ENCODE measurements at regions not wholly inside any gene's neighbourhood (a gene's known extent, or its start where the extent isn't known, plus 50 kb on each side); places are given as distances from the start of the nearest gene placed in this dataset.

DNA sequence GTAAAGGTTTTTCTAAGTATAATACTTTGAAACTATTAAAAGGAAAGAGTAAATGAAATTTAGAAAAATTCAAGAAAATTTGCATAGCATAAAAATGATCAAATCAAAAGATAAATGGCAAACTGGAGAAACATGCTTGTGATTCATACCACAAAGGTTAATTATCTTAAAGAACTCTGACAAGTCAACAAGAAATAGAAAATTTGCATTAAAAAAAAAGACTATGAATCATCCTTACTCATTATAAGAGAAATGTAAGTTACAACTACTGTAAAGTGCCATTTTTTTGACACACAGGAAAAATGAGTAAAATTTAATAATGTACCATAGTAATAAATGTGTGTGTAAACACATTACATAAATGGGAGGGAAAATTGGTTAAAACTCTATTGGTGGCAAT, 624.4 kb upstream of the C9orf72 start:
- H3K4me1 ChIP-seq (ENCODE audit: control insufficient read depth, insufficient read depth, low read length) = no peaks in the 10 kb centered on the region
- H3K4me3 Mint-ChIP-seq = no peak overlapping the region
- H3K36me3 Mint-ChIP-seq (ENCODE audit: low read depth) = no peaks in the 10 kb centered on the region
- no peak overlapping the region for H3K27ac ChIP-seq (ENCODE audit: low read depth, low read length)
- H3K9me3 ChIP-seq (ENCODE audit: control insufficient read depth, low read length) = no peaks in the 10 kb centered on the region
- no peaks in the 10 kb centered on the region for H3K9me3 Mint-ChIP-seq
- H3K27ac Mint-ChIP-seq = no peak overlapping the region
- no peaks in the 10 kb centered on the region for H3K4me1 Mint-ChIP-seq
- no peaks in the 10 kb centered on the region for H3K27me3 ChIP-seq (ENCODE audit: control insufficient read depth, insufficient read depth, low read length, poor library complexity, severe bottlenecking)
- TF ChIP-seq, protein P1, sequence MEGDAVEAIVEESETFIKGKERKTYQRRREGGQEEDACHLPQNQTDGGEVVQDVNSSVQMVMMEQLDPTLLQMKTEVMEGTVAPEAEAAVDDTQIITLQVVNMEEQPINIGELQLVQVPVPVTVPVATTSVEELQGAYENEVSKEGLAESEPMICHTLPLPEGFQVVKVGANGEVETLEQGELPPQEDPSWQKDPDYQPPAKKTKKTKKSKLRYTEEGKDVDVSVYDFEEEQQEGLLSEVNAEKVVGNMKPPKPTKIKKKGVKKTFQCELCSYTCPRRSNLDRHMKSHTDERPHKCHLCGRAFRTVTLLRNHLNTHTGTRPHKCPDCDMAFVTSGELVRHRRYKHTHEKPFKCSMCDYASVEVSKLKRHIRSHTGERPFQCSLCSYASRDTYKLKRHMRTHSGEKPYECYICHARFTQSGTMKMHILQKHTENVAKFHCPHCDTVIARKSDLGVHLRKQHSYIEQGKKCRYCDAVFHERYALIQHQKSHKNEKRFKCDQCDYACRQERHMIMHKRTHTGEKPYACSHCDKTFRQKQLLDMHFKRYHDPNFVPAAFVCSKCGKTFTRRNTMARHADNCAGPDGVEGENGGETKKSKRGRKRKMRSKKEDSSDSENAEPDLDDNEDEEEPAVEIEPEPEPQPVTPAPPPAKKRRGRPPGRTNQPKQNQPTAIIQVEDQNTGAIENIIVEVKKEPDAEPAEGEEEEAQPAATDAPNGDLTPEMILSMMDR (conservative IDR thresholded peaks at IDR 0.05) = no peak
- no peaks in the 10 kb centered on the region for H3K27me3 Mint-ChIP-seq (ENCODE audit: insufficient read depth)
- no peak for DNase-seq
- no peaks in the 10 kb centered on the region for H3K36me3 ChIP-seq (ENCODE audit: control insufficient read depth, insufficient read depth, low read length)
- H3K9ac ChIP-seq (ENCODE audit: extremely low read depth, low read length, poor library complexity, severe bottlenecking) = no peak overlapping the region
- no peak overlapping the region for H3K4me3 ChIP-seq (ENCODE audit: low read length)

DNA sequence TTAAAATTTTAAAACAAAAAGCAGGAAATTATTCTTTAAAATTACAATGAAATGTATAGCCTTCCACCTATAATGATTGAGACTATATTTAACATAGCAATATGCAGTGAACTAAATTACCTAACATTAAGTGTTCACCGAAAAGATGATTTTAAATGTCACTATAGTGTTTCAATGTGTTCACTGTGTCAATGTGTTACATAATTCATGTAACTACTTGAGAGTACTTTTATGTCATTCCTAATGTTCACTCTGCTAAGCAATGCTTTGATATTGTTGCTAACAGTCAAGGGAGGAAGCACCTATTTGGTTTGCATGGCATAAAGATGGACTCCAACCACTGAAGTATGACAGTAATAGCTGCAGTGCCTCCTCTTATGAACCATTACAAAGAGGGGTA, 629.8 kb upstream of the C9orf72 start:
- H3K27ac ChIP-seq (ENCODE audit: low read depth, low read length) = no peak overlapping the region
- Mint-ChIP-seq H3K4me1 (peaks cover 2% of the 10 kb centered on the region), H3K9me3 (no peaks in the 10 kb centered on the region), H3K36me3 (ENCODE audit: low read depth) (no peaks in the 10 kb centered on the region), H3K27ac (no peak overlapping the region), H3K27me3 (ENCODE audit: insufficient read depth) (no peaks in the 10 kb centered on the region), H3K4me3 (no peak overlapping the region)
- H3K9me3 ChIP-seq (ENCODE audit: control insufficient read depth, low read length) = no peaks in the 10 kb centered on the region
- no peaks in the 10 kb centered on the region for H3K27me3 ChIP-seq (ENCODE audit: control insufficient read depth, insufficient read depth, low read length, poor library complexity, severe bottlenecking)
- no peak overlapping the region for H3K4me3 ChIP-seq (ENCODE audit: low read length)
- DNase-seq = no peak
- no peak overlapping the region for H3K9ac ChIP-seq (ENCODE audit: extremely low read depth, low read length, poor library complexity, severe bottlenecking)
- no peaks in the 10 kb centered on the region for H3K4me1 ChIP-seq (ENCODE audit: control insufficient read depth, insufficient read depth, low read length)
- WGBS, 2 experiments (ENCODE audit: insufficient coverage in 1 of 2, insufficient read length in 1 of 2) = 100% methylated on average over 1 of the region's 1 CpG; no CpG with 5 or more reads in 1 of the 2 experiments
- no peaks in the 10 kb centered on the region for H3K36me3 ChIP-seq (ENCODE audit: control insufficient read depth, insufficient read depth, low read length)
- TF ChIP-seq, protein P1 (conservative IDR thresholded peaks at IDR 0.05) = no peak

DNA sequence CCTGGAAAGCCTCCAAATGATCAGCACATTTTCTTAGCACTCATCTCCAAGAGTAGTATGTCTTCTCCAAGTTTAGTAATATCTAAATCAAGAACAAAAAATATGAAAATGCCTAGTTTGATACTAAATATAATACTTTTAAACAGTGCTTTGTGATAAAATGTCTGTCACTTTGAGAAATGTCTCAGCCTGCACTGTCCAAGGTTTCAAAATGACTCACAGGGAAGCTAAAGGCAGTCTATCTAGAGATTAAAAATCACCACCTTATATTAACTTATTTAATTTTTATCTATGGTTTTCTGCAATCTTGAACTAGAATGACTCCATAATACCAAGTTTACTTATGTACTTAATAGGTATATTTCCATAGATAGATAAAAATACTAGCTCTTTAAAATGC, 633.0 kb upstream of the C9orf72 start:
- H3K4me1 Mint-ChIP-seq = peaks cover 4% of the 10 kb centered on the region
- H3K4me1 ChIP-seq (ENCODE audit: control insufficient read depth, insufficient read depth, low read length) = no peaks in the 10 kb centered on the region
- H3K27me3 Mint-ChIP-seq (ENCODE audit: insufficient read depth) = no peaks in the 10 kb centered on the region
- H3K36me3 ChIP-seq (ENCODE audit: control insufficient read depth, insufficient read depth, low read length) = no peaks in the 10 kb centered on the region
- H3K4me3 ChIP-seq (ENCODE audit: low read length) = no peak overlapping the region
- DNase-seq = no peak
- H3K9ac ChIP-seq (ENCODE audit: extremely low read depth, low read length, poor library complexity, severe bottlenecking) = no peak overlapping the region
- H3K4me3 Mint-ChIP-seq = no peak overlapping the region
- H3K9me3 ChIP-seq (ENCODE audit: control insufficient read depth, low read length) = no peaks in the 10 kb centered on the region
- no peak overlapping the region for H3K27ac Mint-ChIP-seq
- no peak overlapping the region for H3K27ac ChIP-seq (ENCODE audit: low read depth, low read length)
- H3K27me3 ChIP-seq (ENCODE audit: control insufficient read depth, insufficient read depth, low read length, poor library complexity, severe bottlenecking) = no peaks in the 10 kb centered on the region
- H3K9me3 Mint-ChIP-seq = no peaks in the 10 kb centered on the region
- H3K36me3 Mint-ChIP-seq (ENCODE audit: low read depth) = no peaks in the 10 kb centered on the region
- TF ChIP-seq, protein P1 (conservative IDR thresholded peaks at IDR 0.05) = no peak
